PC-9 (cell line): ENCODE measurements at regions not wholly inside any gene's neighbourhood (a gene's known extent, or its start where the extent isn't known, plus 50 kb on each side); places are given as distances from the start of the nearest gene placed in this dataset.

ENCODE experiments used
- EZH2 ChIP-seq: fragments of 200-600 bp; sonication (generic); IDR thresholded peaks from 2 replicates; pipeline ENCODE4 v1.8.0; 2017; ENCODE audit warnings: antibody characterized with exemption, low read depth
- TF ChIP-seq, protein P1 (sequence below): fragments of 200-600 bp; sonication (generic); conservative IDR thresholded peaks from 2 replicates; pipeline ENCODE4 v1.6.1; 2017; ENCODE audit warnings: mixed run types, antibody characterized with exemption, mild to moderate bottlenecking, moderate library complexity

GRCh38 chr1:30413606-30414005, 309.8 kb downstream of the MATN1 start:
- TF ChIP-seq, protein P1, sequence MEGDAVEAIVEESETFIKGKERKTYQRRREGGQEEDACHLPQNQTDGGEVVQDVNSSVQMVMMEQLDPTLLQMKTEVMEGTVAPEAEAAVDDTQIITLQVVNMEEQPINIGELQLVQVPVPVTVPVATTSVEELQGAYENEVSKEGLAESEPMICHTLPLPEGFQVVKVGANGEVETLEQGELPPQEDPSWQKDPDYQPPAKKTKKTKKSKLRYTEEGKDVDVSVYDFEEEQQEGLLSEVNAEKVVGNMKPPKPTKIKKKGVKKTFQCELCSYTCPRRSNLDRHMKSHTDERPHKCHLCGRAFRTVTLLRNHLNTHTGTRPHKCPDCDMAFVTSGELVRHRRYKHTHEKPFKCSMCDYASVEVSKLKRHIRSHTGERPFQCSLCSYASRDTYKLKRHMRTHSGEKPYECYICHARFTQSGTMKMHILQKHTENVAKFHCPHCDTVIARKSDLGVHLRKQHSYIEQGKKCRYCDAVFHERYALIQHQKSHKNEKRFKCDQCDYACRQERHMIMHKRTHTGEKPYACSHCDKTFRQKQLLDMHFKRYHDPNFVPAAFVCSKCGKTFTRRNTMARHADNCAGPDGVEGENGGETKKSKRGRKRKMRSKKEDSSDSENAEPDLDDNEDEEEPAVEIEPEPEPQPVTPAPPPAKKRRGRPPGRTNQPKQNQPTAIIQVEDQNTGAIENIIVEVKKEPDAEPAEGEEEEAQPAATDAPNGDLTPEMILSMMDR = no peak
- TF ChIP-seq EZH2 = no peak
